ENCODE measurements at regions not wholly inside any gene's neighbourhood (a gene's known extent, or its start where the extent isn't known, plus 50 kb on each side); places are given as distances from the start of the nearest gene placed in this dataset.
A peak's percentile ranks its signal among the peaks of the same experiment; 100 is the strongest.

- Histone ChIP-seq H3K4me1 (no peaks in the 10 kb centered on the region), H3K9me3 (no peaks in the 10 kb centered on the region), H3K36me3 (no peaks in the 10 kb centered on the region), H3K27me3 (no peaks in the 10 kb centered on the region), H3K27ac (no peak overlapping the region), H3K4me3 (no peak overlapping the region)
- no peak for DNase-seq
- intact Hi-C loops (cut with DNase I; ENCODE audit: low total_unique reads), result no loop called here
- TF ChIP-seq POLR2A (IDR thresholded peaks at IDR 0.05), result no peak
- no peak for TF ChIP-seq CTCF (IDR thresholded peaks at IDR 0.05)
These were observed 75.5 kb upstream of the MEDAG start for GRCh38 chr13:30830638-30830965.

- Histone ChIP-seq H3K4me1 (no peaks in the 10 kb centered on the region), H3K36me3 (no peaks in the 10 kb centered on the region), H3K9me3 (no peaks in the 10 kb centered on the region), H3K27me3 (no peaks in the 10 kb centered on the region), H3K4me3 (no peak overlapping the region), H3K27ac (no peak overlapping the region)
- intact Hi-C loops (cut with DNase I; ENCODE audit: low total_unique reads), result no loop called here
- DNase-seq, result no peak
- TF ChIP-seq POLR2A (IDR thresholded peaks at IDR 0.05) (no peak), CTCF (IDR thresholded peaks at IDR 0.05) (no peak)
These were observed 74.6 kb upstream of the MEDAG start for GRCh38 chr13:30831515-30831914.

GRCh38 chr13:30832377-30832776 lies 73.7 kb upstream of the MEDAG start:
- no peaks in the 10 kb centered on the region for H3K4me1 ChIP-seq
- H3K4me3 ChIP-seq, result no peak overlapping the region
- DNase-seq, result no peak
- TF ChIP-seq POLR2A (IDR thresholded peaks at IDR 0.05), result no peak
- TF ChIP-seq CTCF (IDR thresholded peaks at IDR 0.05), result no peak
- no peaks in the 10 kb centered on the region for H3K27me3 ChIP-seq
- no peaks in the 10 kb centered on the region for H3K9me3 ChIP-seq
- no peaks in the 10 kb centered on the region for H3K36me3 ChIP-seq
- no peak overlapping the region for H3K27ac ChIP-seq
- intact Hi-C loops (cut with DNase I; ENCODE audit: low total_unique reads), result no loop called here

- Histone ChIP-seq H3K4me1 (no peaks in the 10 kb centered on the region), H3K9me3 (no peaks in the 10 kb centered on the region), H3K27ac (no peak overlapping the region), H3K4me3 (no peak overlapping the region), H3K27me3 (no peaks in the 10 kb centered on the region), H3K36me3 (no peaks in the 10 kb centered on the region)
- peak; percentile 31 to 50 for DNase-seq
- intact Hi-C loops (cut with DNase I; ENCODE audit: low total_unique reads), result no loop called here
- TF ChIP-seq POLR2A (IDR thresholded peaks at IDR 0.05) (no peak), CTCF (IDR thresholded peaks at IDR 0.05) (no peak)
These were observed 73.2 kb upstream of the MEDAG start for GRCh38 chr13:30832845-30833332.

GRCh38 chr13:30835442-30835841 lies 70.6 kb upstream of the MEDAG start:
- Histone ChIP-seq H3K4me3 (no peak overlapping the region), H3K36me3 (no peaks in the 10 kb centered on the region), H3K4me1 (no peaks in the 10 kb centered on the region), H3K27ac (no peak overlapping the region), H3K27me3 (no peaks in the 10 kb centered on the region), H3K9me3 (no peaks in the 10 kb centered on the region)
- DNase-seq, result no peak
- no peak for TF ChIP-seq POLR2A (IDR thresholded peaks at IDR 0.05)
- no peak for TF ChIP-seq CTCF (IDR thresholded peaks at IDR 0.05)
- intact Hi-C loops (cut with DNase I; ENCODE audit: low total_unique reads), result no loop called here

Measured in uterus (tissue), 3 donors.